Activated CD4-positive, alpha-beta T cell treated with anti-CD3 and anti-CD28 coated beads, Interleukin-2, amount 10 ng/mL, durations not matched to agents 7 days and 5 days (primary cell): ENCODE measurements at regions not wholly inside any gene's neighbourhood (a gene's known extent, or its start where the extent isn't known, plus 50 kb on each side); places are given as distances from the start of the nearest gene placed in this dataset.
A peak's percentile ranks its signal among the peaks of the same experiment; 100 is the strongest.

Experiments
- CTCF ChIA-PET: fragments of 350-600 bp; sonication (Branson Sonifier 250); formaldehyde crosslinking; loops from one replicate; lab custom pipeline; 2021; ENCODE audit warnings: antibody characterized with exemption; lab: Charles Lee
- POLR2A ChIA-PET: fragments of 350-600 bp; sonication (Branson Sonifier 250); formaldehyde crosslinking; loops from one replicate; lab custom pipeline; 2021; ENCODE audit warnings: antibody characterized with exemption; lab: Charles Lee
- DNase-seq: peaks from one replicate; pipeline ENCODE4 v3.0.0-alpha.2; 2020
- H3K27ac Mint-ChIP-seq: one replicate; pipeline ENCODE4 v1.8.0; 2021; ENCODE audit warnings: mild to moderate bottlenecking, moderate library complexity, mixed read lengths
- H3K27me3 Mint-ChIP-seq: one replicate; pipeline ENCODE4 v1.8.0; 2021; ENCODE audit warnings: mixed read lengths
- H3K36me3 Mint-ChIP-seq: one replicate; pipeline ENCODE4 v1.8.0; 2021; ENCODE audit warnings: low read depth, mixed read lengths
- H3K4me1 Mint-ChIP-seq: one replicate; pipeline ENCODE4 v1.8.0; 2021; ENCODE audit warnings: mixed read lengths
- H3K4me3 Mint-ChIP-seq: one replicate; pipeline ENCODE4 v1.8.0; 2021; ENCODE audit warnings: mild to moderate bottlenecking, moderate library complexity, mixed read lengths
- H3K9me3 Mint-ChIP-seq: one replicate; pipeline ENCODE4 v1.8.0; 2021; ENCODE audit warnings: mixed read lengths

DNA sequence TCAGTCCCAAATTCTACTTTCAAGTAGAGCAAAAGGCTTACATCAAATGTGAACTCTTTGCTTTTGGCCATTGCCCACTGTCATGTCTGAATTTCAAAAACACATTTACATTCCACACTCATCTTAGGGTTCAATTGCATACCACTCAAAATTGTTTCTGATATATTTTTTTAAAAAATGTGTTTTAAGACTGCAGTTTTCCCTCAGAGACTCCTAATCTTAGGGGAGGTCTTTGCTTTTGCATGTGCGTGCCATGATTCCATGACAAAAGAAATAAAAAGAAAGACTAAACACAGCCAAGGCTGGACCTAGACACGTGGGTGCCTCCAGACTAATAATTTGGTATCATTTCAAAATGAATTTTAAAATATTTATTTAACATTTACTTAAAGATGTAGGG is 396.8 kb upstream of the RASGRP1 start:
- Mint-ChIP-seq H3K27me3 (peaks cover 18% of the 10 kb centered on the region), H3K27ac (no peak overlapping the region), H3K9me3 (no peaks in the 10 kb centered on the region), H3K36me3 (no peaks in the 10 kb centered on the region), H3K4me3 (no peak overlapping the region), H3K4me1 (no peaks in the 10 kb centered on the region)
- CTCF ChIA-PET, result no interaction called here
- DNase-seq, result no peak
- POLR2A ChIA-PET, result no interaction called here

DNA sequence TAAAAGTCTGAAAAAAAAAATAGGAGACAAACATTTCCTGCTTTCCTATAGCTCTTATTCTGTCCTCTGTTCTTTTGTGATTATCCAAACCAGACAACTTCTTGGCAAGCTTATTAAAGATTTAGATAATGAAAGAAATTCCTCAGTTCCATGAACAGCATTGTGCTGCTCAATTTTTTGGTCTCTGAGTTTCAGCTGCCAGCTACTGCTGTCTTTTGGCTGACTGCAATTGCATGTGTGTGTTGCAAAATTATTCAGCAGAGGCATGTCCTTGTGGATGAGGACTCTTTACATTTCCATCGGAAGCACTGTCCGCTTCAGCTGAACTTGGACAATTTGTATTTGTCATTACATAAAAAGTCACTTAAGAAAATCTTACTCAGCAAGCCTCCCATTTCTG is 397.3 kb upstream of the RASGRP1 start:
- Mint-ChIP-seq H3K4me3 (no peak overlapping the region), H3K27ac (no peak overlapping the region), H3K9me3 (no peaks in the 10 kb centered on the region), H3K4me1 (no peaks in the 10 kb centered on the region), H3K36me3 (no peaks in the 10 kb centered on the region), H3K27me3 (peaks cover 18% of the 10 kb centered on the region)
- POLR2A ChIA-PET, result no interaction called here
- no peak for DNase-seq
- CTCF ChIA-PET, result no interaction called here

DNA sequence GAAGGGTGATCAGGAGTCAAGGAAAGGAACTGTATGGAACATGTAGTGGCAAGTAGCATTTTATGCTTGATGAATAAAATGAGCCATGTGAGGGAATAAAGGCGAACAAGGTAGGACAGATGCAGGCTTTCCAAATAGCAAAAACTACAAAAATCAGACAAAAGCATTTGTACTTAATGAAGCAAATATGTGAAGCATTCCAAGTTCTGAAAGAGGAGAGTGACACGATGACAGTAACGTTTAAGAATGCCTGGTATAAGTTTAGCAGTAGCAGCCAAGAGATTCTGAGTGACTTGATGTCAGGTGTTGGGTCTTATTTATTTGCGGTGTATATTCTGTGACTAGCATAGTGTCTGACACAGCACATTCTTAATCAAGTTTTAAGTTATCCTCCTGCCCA is 408.2 kb upstream of the RASGRP1 start:
- H3K4me3 Mint-ChIP-seq, result no peak overlapping the region
- POLR2A ChIA-PET, result no interaction called here
- CTCF ChIA-PET, result no interaction called here
- DNase-seq, result no peak
- no peaks in the 10 kb centered on the region for H3K4me1 Mint-ChIP-seq
- H3K36me3 Mint-ChIP-seq, result no peaks in the 10 kb centered on the region
- H3K27ac Mint-ChIP-seq, result no peak overlapping the region
- H3K27me3 Mint-ChIP-seq, result peaks cover 10% of the 10 kb centered on the region
- H3K9me3 Mint-ChIP-seq, result peaks cover 2% of the 10 kb centered on the region

DNA sequence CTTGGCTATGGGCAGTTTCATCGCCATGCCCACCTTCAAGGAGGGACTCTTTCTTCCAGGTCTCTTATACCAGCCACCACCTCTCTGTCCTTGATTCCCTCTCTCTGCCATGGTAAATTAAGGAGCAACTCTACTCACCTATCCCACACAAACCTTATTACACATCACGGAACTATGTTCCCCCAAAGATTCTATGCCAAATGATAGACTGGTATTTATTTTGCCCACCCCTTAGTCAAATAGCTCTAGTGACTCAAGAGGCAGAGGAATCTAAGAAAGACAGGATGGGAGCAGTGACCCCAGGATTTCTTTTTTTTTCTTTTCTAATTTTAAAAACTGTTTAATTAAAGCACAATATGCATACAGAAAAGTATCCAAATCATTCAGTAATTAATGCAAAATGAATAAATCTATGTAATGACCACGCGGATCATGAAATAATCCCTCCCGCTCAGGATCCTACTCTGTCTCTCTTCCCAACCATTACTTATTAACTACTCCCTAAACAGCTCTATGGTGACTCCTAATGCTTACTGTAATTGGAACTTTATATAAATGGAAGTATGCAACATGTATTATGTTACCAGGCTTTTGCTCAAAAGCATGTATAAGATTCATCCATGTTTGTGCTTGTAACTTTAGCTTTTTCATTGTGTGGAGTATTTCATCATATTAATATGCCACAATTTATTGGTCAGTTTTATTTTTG is 410.8 kb upstream of the RASGRP1 start:
- no peak for DNase-seq
- Mint-ChIP-seq H3K27ac (no peak overlapping the region), H3K36me3 (no peaks in the 10 kb centered on the region), H3K27me3 (peaks cover 11% of the 10 kb centered on the region), H3K9me3 (peaks cover 6% of the 10 kb centered on the region), H3K4me1 (no peaks in the 10 kb centered on the region), H3K4me3 (no peak overlapping the region)
- CTCF ChIA-PET, result no interaction called here
- POLR2A ChIA-PET, result no interaction called here

DNA sequence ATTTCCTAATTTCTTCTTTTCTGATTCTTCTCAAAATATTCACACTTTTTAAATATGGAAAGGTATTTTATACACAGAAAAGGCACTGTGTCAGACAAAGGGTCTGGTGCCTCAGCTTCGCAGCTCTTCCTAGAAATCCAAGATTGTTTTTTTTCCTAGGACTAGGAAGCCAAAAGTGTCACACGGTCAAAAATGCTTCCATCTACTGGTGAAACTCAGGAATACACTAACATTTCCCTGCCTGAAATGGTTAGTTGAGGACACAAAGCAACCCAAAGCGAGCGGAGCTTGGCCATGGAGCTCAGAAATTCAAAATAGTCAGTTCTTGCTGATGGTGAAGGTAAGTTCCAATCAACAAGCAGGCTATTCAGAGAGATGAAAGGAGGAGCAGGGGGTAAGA is 426.5 kb upstream of the RASGRP1 start:
- H3K9me3 Mint-ChIP-seq, result no peaks in the 10 kb centered on the region
- POLR2A ChIA-PET, result no interaction called here
- no peak overlapping the region for H3K27ac Mint-ChIP-seq
- CTCF ChIA-PET, result no interaction called here
- DNase-seq, result no peak
- H3K4me1 Mint-ChIP-seq, result no peaks in the 10 kb centered on the region
- H3K36me3 Mint-ChIP-seq, result no peaks in the 10 kb centered on the region
- peaks cover 19% of the 10 kb centered on the region for H3K27me3 Mint-ChIP-seq
- H3K4me3 Mint-ChIP-seq, result no peak overlapping the region

DNA sequence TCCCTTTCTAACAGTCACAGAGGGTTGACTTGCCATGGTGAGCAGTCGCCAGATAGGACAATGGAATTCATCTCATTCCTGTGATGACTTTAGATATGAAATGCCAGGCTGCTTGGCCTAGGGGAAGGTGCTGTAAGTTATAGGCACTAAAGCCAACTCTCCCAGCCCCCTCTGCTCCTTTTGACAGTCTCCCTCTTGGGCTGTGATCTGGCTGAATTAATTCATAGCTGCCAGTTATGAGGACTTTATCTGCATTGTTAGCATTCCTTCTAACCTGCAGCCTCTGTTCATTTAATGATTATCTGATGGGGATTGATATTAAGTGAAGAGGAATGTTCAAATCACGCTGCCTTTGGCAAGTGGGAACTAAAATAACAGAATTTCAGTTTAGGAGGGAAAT is 427.1 kb upstream of the RASGRP1 start:
- POLR2A ChIA-PET, result no interaction called here
- Mint-ChIP-seq H3K36me3 (no peaks in the 10 kb centered on the region), H3K4me1 (no peaks in the 10 kb centered on the region), H3K9me3 (no peaks in the 10 kb centered on the region), H3K27me3 (peaks cover 23% of the 10 kb centered on the region), H3K27ac (no peak overlapping the region), H3K4me3 (no peak overlapping the region)
- no peak for DNase-seq
- CTCF ChIA-PET, result no interaction called here

DNA sequence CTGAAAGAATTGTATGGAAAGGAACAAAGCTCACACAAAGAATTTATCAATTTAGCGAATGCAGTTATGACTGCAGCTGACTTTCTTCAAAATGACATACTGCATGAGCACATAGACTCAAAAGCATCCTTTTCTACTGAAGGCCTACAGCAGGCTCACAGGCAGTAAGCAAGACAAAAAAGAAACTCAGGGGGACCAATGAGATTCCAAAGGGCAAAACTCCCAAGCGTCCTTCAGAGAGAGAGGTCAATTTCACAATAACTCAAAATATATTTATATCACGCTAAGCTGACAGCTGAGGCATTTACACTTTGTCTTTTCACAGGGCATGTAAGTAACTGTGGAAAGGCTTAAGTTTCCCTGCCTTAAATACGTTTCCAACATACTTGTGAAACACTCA is 427.9 kb upstream of the RASGRP1 start:
- Mint-ChIP-seq H3K4me3 (no peak overlapping the region), H3K36me3 (no peaks in the 10 kb centered on the region), H3K4me1 (no peaks in the 10 kb centered on the region), H3K27ac (no peak overlapping the region), H3K27me3 (peaks cover 27% of the 10 kb centered on the region), H3K9me3 (no peaks in the 10 kb centered on the region)
- CTCF ChIA-PET, result no interaction called here
- DNase-seq, result no peak
- POLR2A ChIA-PET, result no interaction called here

DNA sequence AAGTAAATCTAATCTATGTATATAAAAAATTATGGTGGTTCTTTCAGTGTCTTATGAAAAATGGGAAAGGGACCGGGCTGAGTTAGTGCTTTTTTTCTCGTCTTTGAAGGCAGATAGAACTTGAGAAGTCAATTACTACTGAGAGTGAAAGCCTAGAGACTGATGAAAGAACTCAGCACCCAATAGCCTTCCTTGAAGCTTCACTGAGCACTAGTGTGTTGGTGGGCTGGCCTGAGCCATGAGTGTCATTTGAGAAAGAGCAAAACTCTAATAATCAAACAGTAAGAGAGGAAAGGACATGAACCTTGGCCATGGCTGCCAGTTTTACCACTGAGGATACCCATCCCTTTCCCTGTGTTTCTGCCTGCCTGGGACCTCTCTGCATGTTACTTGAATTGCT is 428.3 kb upstream of the RASGRP1 start:
- no peak overlapping the region for H3K27ac Mint-ChIP-seq
- ChIA-PET POLR2A (no interaction called here), CTCF (no interaction called here)
- H3K27me3 Mint-ChIP-seq, result peaks cover 27% of the 10 kb centered on the region
- H3K36me3 Mint-ChIP-seq, result no peaks in the 10 kb centered on the region
- no peaks in the 10 kb centered on the region for H3K4me1 Mint-ChIP-seq
- H3K4me3 Mint-ChIP-seq, result no peak overlapping the region
- no peaks in the 10 kb centered on the region for H3K9me3 Mint-ChIP-seq
- DNase-seq, result no peak

DNA sequence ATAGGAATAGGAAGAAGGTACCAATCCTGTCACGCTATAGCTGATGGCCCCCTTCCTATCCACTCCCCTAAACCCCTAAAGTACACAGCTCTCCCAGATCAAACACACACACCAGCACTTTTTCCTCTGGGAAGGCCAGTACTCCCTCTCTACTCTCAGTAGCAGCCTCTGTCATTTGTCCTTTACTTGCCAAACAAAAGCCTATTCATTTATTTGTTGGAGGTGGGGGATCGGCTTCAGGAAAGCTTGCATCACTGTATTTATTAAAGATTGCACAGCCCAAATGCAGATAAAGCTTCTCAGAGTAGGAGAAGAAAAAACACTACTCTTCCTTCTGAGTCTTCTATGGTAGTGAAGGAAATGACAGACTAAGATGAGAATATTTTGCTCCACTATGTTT is 429.7 kb upstream of the RASGRP1 start:
- Mint-ChIP-seq H3K4me3 (no peak overlapping the region), H3K36me3 (no peaks in the 10 kb centered on the region), H3K27ac (no peak overlapping the region), H3K9me3 (no peaks in the 10 kb centered on the region), H3K27me3 (peaks cover 29% of the 10 kb centered on the region), H3K4me1 (no peaks in the 10 kb centered on the region)
- CTCF ChIA-PET, result no interaction called here
- POLR2A ChIA-PET, result no interaction called here
- no peak for DNase-seq

DNA sequence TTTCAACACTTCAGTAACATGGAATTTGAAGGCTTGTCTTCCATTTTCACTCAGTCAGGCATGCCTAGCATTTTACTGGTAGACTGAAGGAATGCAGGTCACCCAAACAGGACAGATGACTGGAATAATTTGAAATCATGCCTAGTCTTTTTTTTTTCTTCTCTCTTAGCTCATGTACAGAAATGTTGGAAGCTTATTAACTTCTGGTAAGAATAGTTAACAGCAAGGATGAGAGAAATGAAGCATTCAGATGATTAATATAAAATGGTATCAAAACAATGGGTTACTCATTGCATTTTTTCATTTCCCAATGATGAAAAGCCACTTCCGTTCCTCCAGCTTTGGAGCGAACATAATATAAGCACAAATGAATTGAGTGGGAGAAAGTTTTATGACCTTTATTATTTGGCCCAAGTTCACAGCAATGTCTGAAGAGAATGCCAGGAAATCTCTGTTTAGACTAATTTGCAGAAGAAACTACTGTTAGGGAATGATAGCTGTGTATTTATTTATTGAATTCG is 431.6 kb upstream of the RASGRP1 start:
- Mint-ChIP-seq H3K4me3 (no peak overlapping the region), H3K4me1 (peaks cover 11% of the 10 kb centered on the region), H3K27ac (no peak overlapping the region), H3K27me3 (peaks cover 32% of the 10 kb centered on the region), H3K9me3 (no peaks in the 10 kb centered on the region), H3K36me3 (no peaks in the 10 kb centered on the region)
- ChIA-PET CTCF (interaction anchor here (1.3 kb wide), 1 partner anchor 16 kb away, joined by 4 read pairs; no protein-coding TSS in a partner anchor), POLR2A (interaction anchor here (0.5 kb wide), 1 partner anchor 172 kb away, joined by 3 read pairs; no protein-coding TSS in a partner anchor)
- no peak for DNase-seq

DNA sequence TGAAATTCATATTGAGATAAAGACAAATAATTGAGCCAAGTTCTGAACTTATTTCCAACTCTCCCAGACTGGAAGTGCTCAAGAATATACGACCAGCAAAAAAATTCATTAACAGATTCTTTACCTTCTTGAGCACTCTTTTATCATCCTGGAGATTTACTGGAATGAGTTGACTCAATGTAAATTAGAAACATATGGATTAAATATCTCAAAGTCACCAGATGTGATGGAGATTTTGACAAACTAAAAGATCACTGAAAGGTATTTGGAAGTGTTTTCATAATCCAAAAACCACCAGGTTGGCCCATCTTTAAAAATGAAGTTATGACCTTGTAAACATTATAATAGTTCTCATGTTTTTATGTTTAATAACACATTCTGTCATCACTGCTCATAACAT is 433.2 kb upstream of the RASGRP1 start:
- ChIA-PET CTCF (no interaction called here), POLR2A (no interaction called here)
- Mint-ChIP-seq H3K27me3 (peaks cover 31% of the 10 kb centered on the region), H3K27ac (no peak overlapping the region), H3K9me3 (peaks cover 2% of the 10 kb centered on the region), H3K36me3 (no peaks in the 10 kb centered on the region), H3K4me1 (peaks cover 12% of the 10 kb centered on the region), H3K4me3 (no peak overlapping the region)
- no peak for DNase-seq

DNA sequence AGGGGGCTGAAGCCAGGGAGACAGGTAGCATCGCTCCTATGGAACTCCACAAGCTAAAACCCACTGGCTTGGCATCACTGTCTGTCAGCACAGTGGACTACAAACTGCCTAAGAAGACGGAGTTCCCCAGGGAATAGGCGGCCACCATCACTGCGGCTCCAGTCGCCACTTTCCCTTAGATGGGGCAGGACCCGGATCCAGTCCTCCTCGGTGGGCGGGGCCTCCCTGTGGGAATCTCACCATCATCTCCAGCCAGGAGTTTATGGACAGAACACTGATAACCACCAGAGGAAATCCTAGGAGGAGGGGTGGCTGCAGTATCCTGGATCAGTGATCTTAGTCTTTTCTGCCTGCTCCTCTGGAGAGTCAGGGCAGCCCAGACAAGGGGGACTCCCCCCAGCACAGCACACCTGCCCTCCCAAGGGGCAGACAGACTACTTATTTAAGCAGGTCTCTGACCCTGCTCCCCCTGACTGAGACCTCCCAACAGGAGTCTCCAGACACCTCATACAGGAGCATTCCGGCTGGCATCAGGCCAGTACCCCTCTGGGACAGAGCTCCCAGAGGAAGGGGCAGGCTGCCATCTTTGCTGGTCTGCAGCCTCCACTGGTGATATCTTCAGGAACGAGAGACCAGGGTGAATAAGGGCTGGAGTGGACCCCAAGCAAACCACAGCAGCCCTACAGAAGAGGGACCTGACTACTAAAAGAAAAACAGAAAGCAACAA is 435.6 kb upstream of the RASGRP1 start:
- Mint-ChIP-seq H3K9me3 (peaks cover 9% of the 10 kb centered on the region), H3K27me3 (peaks cover 42% of the 10 kb centered on the region)

DNA sequence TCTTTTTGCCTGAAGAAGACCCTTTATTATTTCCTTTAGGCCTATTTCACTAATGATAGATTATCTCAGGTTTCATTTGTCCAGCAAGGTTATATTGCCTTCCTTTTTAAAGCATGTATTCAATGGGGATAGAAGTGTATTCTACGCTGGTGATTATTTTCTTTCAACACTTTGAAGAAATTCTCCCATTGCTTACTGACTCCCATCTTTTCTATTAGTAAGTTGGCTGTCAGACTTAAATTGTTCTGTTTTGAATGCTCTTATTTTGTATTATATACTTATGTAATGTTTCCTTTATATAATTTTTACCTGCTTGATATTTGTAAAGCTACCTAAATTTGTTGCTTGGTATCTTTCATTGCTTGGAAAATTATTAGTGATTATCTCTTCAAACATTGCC is 445.1 kb upstream of the RASGRP1 start:
- Mint-ChIP-seq H3K27ac (no peak overlapping the region), H3K4me1 (no peaks in the 10 kb centered on the region), H3K4me3 (no peak overlapping the region), H3K36me3 (peaks cover 2% of the 10 kb centered on the region), H3K27me3 (peaks cover 6% of the 10 kb centered on the region), H3K9me3 (peaks cover 13% of the 10 kb centered on the region)
- ChIA-PET CTCF (no interaction called here), POLR2A (no interaction called here)
- DNase-seq, result no peak

More for the DNA sequence above, 435.6 kb upstream of the RASGRP1 start:
- POLR2A ChIA-PET, result no interaction called here
- Mint-ChIP-seq H3K4me1 (peaks cover 12% of the 10 kb centered on the region), H3K36me3 (peaks cover 2% of the 10 kb centered on the region), H3K27ac (peak overlapping the region; percentile 47), H3K4me3 (no peak overlapping the region)
- CTCF ChIA-PET, result no interaction called here
- no peak for DNase-seq
